ENCODE measurements at regions not wholly inside any gene's neighbourhood (a gene's known extent, or its start where the extent isn't known, plus 50 kb on each side); places are given as distances from the start of the nearest gene placed in this dataset.

DNA sequence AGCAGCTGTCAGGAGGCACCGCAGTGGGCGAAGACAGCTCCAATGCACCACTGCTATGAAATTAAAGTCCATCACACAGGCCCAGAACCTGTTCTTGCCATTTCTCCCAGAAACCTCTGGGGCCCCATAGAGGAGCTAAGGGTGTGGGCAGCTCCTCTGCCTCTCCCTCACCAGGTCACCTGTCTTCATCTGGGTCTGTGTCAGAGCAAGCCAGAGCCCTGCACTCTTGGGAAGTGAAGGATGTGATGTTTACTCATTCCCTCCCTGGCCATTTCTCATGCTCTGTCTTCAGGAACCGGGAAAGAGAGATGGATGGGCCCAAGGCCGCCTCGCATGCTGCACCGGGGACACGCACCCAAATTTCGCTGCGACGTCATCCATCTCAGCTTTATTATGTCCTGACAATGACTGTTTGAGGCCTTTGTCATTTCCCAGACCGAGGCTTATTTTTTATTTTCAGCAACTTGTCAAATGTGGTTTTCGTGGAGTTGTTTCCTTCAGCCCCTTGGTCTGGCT, 216.1 kb downstream of the NPHP4 start:
- TF ChIP-seq, protein P1, sequence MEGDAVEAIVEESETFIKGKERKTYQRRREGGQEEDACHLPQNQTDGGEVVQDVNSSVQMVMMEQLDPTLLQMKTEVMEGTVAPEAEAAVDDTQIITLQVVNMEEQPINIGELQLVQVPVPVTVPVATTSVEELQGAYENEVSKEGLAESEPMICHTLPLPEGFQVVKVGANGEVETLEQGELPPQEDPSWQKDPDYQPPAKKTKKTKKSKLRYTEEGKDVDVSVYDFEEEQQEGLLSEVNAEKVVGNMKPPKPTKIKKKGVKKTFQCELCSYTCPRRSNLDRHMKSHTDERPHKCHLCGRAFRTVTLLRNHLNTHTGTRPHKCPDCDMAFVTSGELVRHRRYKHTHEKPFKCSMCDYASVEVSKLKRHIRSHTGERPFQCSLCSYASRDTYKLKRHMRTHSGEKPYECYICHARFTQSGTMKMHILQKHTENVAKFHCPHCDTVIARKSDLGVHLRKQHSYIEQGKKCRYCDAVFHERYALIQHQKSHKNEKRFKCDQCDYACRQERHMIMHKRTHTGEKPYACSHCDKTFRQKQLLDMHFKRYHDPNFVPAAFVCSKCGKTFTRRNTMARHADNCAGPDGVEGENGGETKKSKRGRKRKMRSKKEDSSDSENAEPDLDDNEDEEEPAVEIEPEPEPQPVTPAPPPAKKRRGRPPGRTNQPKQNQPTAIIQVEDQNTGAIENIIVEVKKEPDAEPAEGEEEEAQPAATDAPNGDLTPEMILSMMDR (conservative IDR thresholded peaks at IDR 0.05; ENCODE audit: low read depth in 2 of 2) = no peak
- TF ChIP-seq, protein P2, sequence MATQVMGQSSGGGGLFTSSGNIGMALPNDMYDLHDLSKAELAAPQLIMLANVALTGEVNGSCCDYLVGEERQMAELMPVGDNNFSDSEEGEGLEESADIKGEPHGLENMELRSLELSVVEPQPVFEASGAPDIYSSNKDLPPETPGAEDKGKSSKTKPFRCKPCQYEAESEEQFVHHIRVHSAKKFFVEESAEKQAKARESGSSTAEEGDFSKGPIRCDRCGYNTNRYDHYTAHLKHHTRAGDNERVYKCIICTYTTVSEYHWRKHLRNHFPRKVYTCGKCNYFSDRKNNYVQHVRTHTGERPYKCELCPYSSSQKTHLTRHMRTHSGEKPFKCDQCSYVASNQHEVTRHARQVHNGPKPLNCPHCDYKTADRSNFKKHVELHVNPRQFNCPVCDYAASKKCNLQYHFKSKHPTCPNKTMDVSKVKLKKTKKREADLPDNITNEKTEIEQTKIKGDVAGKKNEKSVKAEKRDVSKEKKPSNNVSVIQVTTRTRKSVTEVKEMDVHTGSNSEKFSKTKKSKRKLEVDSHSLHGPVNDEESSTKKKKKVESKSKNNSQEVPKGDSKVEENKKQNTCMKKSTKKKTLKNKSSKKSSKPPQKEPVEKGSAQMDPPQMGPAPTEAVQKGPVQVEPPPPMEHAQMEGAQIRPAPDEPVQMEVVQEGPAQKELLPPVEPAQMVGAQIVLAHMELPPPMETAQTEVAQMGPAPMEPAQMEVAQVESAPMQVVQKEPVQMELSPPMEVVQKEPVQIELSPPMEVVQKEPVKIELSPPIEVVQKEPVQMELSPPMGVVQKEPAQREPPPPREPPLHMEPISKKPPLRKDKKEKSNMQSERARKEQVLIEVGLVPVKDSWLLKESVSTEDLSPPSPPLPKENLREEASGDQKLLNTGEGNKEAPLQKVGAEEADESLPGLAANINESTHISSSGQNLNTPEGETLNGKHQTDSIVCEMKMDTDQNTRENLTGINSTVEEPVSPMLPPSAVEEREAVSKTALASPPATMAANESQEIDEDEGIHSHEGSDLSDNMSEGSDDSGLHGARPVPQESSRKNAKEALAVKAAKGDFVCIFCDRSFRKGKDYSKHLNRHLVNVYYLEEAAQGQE (IDR thresholded peaks at IDR 0.05; ENCODE audit: unreplicated experiment) = no peak
